Esophagus squamous epithelium (tissue), 5 donors: ENCODE measurements at regions not wholly inside any gene's neighbourhood (a gene's known extent, or its start where the extent isn't known, plus 50 kb on each side); places are given as distances from the start of the nearest gene placed in this dataset.

Experiments used
- DNase-seq: peaks from one replicate; lab custom pipeline; 2025; lab: John Stamatoyannopoulos, UW
- H3K27ac ChIP-seq, 4 donors: fragments of 200-600 bp; sonication (generic); one replicate each; pipeline ENCODE4 v1.5.1; 2016 to 2019; ENCODE audit warnings: mild to moderate bottlenecking in 1 of 4
- H3K27me3 ChIP-seq, 4 donors: fragments of 200-600 bp; sonication (generic); 1 replicate in 3 of 4; 2 replicates in 1 of 4; pipeline versions ENCODE4 v1.5.1 to v1.6.0; 2017 to 2021; ENCODE audit warnings: antibody characterized with exemption in 1 of 4
- H3K36me3 ChIP-seq, 3 donors: fragments of 200-600 bp; sonication (generic); one replicate each; pipeline ENCODE4 v1.5.1; 2016 to 2019
- H3K4me1 ChIP-seq, 3 donors: fragments of 200-600 bp; sonication (generic); one replicate each; pipeline ENCODE4 v1.5.1; 2017 to 2019
- H3K4me3 ChIP-seq, 4 donors: fragments of 200-600 bp; sonication (generic); 1 replicate in 3 of 4; 2 replicates in 1 of 4; pipeline ENCODE4 v1.5.1; 2016 to 2019; ENCODE audit warnings: mild to moderate bottlenecking in 2 of 4, moderate library complexity in 1 of 4
- H3K9me3 ChIP-seq, 3 donors: fragments of 200-600 bp; sonication (generic); one replicate each; pipeline ENCODE4 v1.5.1; 2016 to 2019
- POLR2A ChIP-seq, 4 donors: fragments of 450-650 bp; IDR thresholded peaks; one replicate each; pipeline ENCODE4 v1.6.1; 2017; ENCODE audit warnings: antibody characterized with exemption in 4 of 4, mild to moderate bottlenecking in 4 of 4, moderate library complexity in 3 of 4
- WGBS, 2 donors: methylation state at CpG; one replicate each; pipeline ENCODE4 v1.1.5; 2018; 5-methylcytosine and 5-hydroxymethylcytosine counted together
- intact Hi-C: fragments of 100-400 bp; cut with DNase I; formaldehyde crosslinking; loops from one replicate; pipeline ENCODE4 v1.15.0; 2022
- TF ChIP-seq, protein P1 (sequence below), 6 experiments: fragments of 450-650 bp in 4 of 6; fragments of 200-600 bp in 2 of 6; sonication (generic) in 2 of 6; IDR thresholded peaks; one replicate each; pipeline ENCODE4 v1.5.1; 2016 to 2019; ENCODE audit warnings: antibody characterized with exemption in 6 of 6, mild to moderate bottlenecking in 4 of 6, moderate library complexity in 4 of 6
- donor health status: DM: yes; HTN: yes; CAD: no.

DNA sequence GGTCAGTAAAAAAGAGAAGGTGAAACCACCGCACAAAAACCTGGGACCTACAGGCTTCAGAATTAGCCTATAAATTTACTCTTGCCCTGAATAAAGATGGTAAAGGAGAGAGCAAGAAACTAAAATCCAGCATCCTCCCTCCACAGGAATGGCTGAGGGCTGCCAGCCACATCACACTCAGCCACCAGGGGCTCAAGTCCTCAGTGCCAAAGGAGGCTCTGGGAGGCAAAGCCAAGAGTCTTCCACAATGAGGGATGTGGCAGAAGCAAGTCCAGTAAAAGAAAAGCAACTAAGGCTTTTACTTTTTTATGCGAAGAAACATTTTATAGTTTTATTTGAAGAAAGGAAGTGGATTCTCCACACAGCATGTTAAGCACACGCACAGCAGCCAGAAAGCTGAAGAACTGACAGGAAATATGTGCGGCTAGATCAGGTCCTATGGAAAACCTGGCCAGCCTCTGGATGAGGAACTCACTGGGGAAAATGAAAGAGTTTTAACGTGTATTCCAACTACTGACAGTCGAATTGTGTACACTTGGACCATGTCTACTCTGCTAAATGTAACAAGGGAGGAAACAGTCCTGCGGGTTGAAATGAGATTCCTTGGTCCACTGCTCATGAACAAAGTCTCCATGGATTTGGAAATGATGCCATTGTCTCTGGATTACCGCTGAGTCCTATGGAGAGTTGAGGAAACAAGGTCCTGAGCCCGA, 219.4 kb upstream of the SSTR4 start:
- Histone ChIP-seq H3K9me3 (no peaks in the 10 kb centered on the region), H3K4me1 (peaks cover 2 to 9% (median 4%) of the 10 kb centered on the region in 3 donors), H3K36me3 (no peaks in the 10 kb centered on the region), H3K27ac (no peak overlapping the region), H3K27me3 (no peaks in the 10 kb centered on the region), H3K4me3 (no peak overlapping the region)
- intact Hi-C loops = no loop called here
- TF ChIP-seq POLR2A (IDR thresholded peaks at IDR 0.05) = no peak
- TF ChIP-seq, protein P1, sequence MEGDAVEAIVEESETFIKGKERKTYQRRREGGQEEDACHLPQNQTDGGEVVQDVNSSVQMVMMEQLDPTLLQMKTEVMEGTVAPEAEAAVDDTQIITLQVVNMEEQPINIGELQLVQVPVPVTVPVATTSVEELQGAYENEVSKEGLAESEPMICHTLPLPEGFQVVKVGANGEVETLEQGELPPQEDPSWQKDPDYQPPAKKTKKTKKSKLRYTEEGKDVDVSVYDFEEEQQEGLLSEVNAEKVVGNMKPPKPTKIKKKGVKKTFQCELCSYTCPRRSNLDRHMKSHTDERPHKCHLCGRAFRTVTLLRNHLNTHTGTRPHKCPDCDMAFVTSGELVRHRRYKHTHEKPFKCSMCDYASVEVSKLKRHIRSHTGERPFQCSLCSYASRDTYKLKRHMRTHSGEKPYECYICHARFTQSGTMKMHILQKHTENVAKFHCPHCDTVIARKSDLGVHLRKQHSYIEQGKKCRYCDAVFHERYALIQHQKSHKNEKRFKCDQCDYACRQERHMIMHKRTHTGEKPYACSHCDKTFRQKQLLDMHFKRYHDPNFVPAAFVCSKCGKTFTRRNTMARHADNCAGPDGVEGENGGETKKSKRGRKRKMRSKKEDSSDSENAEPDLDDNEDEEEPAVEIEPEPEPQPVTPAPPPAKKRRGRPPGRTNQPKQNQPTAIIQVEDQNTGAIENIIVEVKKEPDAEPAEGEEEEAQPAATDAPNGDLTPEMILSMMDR (IDR thresholded peaks at IDR 0.05) = peak in 2 of 6 experiments; percentile 5 to 11
- DNase-seq = no peak
- 53 to 55% methylated on average over 9 of the region's 9 CpGs for whole genome bisulfite sequencing, 2 donors

DNA sequence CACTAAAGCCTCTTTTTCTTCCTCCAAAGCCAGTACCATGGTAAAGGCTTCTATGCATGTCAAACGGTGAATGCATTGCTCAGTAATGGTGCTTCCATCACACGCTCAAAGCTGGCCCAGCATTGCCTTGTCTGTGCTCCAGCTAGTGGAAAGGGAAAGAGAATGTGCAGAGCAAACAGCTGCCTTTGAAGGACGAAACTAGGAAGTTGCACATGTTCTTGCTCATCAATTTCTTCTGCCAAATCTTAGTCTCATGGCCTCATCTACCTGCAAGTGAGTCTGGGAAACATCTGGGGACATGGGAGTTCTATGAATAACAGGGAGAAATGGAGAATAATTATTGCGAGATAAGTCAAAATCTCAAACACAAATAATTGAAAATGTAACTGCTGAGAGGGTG, 216.5 kb upstream of the SSTR4 start:
- no peaks in the 10 kb centered on the region for H3K9me3 ChIP-seq
- WGBS, 2 donors = 68 to 79% methylated on average over 4 of the region's 4 CpGs
- H3K4me1 ChIP-seq = peaks cover 0 to 16% (median 4%) of the 10 kb centered on the region in 3 donors
- DNase-seq = no peak
- intact Hi-C loops = no loop called here
- no peak for TF ChIP-seq POLR2A (IDR thresholded peaks at IDR 0.05)
- TF ChIP-seq, protein P1 (IDR thresholded peaks at IDR 0.05) = no peak
- no peak overlapping the region for H3K27ac ChIP-seq
- no peaks in the 10 kb centered on the region for H3K27me3 ChIP-seq
- no peak overlapping the region for H3K4me3 ChIP-seq
- H3K36me3 ChIP-seq = no peaks in the 10 kb centered on the region

DNA sequence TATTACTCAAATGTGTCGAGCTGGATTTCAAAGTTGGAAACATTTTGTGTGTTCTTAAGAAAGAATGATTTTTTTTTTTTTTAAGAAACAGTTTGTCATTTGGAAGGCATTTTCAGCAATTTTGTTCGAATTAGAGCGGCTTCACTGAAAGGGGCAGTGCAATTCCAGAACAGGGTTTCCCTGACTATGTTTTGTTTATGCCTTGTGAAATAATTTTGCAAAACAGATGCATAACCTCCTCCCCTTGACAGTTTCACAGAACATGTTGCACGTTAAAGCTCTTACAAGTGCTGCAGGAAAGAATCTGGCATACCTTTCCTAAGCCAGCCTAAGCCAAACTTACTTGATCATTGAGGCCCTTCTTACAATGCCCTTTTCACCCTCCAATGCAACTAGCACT, 216.0 kb upstream of the SSTR4 start:
- TF ChIP-seq, protein P1 (IDR thresholded peaks at IDR 0.05) = no peak
- TF ChIP-seq POLR2A (IDR thresholded peaks at IDR 0.05) = no peak
- H3K27me3 ChIP-seq = no peaks in the 10 kb centered on the region
- intact Hi-C loops = no loop called here
- no peak overlapping the region for H3K4me3 ChIP-seq
- no peak overlapping the region for H3K27ac ChIP-seq
- 80 to 81% methylated on average over 4 of the region's 4 CpGs for WGBS, 2 donors
- DNase-seq = no peak
- H3K9me3 ChIP-seq = no peaks in the 10 kb centered on the region
- H3K4me1 ChIP-seq = peaks cover 0 to 16% (median 4%) of the 10 kb centered on the region in 3 donors
- no peaks in the 10 kb centered on the region for H3K36me3 ChIP-seq

DNA sequence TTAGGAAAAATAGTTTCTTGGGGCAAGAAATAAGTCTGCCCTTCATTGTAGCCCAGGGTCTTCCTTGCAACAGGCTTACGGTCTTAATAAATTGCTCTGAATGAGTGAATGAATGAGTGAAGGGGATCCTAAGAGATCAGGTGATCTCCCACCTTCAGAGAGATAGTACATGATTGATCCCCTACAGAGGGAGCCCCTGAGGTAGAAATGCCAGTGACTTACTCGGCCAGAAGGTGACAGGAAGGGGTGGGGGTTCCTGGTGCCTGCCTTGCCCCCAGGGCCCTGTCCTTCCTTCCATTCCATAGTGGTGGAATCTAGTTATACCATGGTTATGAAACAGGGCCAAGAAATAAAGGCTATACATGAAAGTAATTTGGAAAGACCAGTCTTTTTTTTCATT, 215.3 kb upstream of the SSTR4 start:
- intact Hi-C loops = no loop called here
- no peaks in the 10 kb centered on the region for H3K9me3 ChIP-seq
- no peak for DNase-seq
- no peak overlapping the region for H3K27ac ChIP-seq
- no peaks in the 10 kb centered on the region for H3K27me3 ChIP-seq
- TF ChIP-seq, protein P1 (IDR thresholded peaks at IDR 0.05) = no peak
- TF ChIP-seq POLR2A (IDR thresholded peaks at IDR 0.05) = no peak
- no peak overlapping the region for H3K4me3 ChIP-seq
- no peaks in the 10 kb centered on the region for H3K36me3 ChIP-seq
- H3K4me1 ChIP-seq = peaks cover 0 to 16% (median 4%) of the 10 kb centered on the region in 3 donors
- 69 to 88% methylated on average over 2 of the region's 2 CpGs for WGBS, 2 donors

DNA sequence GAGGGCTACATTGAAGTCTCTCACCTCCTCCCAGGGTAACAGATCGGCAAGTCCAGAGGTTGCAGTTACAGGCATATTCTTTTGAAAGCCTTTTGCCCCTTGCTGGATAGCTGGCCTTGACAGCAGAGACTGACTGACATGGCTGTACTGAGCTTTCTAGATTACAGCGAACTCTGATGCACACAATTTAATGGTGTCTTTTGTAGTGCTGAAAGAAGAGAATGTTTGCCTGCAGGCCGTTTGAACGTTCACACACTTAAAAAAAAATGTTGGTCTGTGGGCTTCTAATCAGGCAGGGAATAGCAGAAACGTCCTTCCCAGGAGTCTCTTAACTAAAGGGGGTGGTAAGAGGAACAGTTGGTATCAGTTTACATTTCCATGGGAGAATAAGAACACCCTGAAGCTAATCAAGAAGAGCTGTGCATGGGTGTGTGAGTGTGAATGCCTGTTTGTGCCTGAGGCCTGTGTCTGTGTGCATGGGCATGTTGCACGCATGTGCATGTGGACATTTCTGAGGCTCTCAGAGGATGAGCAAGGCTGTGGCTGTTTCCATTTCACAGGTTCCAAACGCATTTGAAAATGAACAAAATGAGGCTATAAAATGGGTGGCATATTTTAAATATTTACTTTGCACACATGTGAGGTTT, 213.9 kb upstream of the SSTR4 start:
- Histone ChIP-seq H3K4me3 (no peak overlapping the region), H3K36me3 (no peaks in the 10 kb centered on the region), H3K4me1 (peaks cover 0 to 16% (median 4%) of the 10 kb centered on the region in 3 donors), H3K27me3 (no peaks in the 10 kb centered on the region), H3K9me3 (no peaks in the 10 kb centered on the region), H3K27ac (no peak overlapping the region)
- intact Hi-C loops = no loop called here
- 51 to 59% methylated on average over 6 to 7 of the region's 7 CpGs for WGBS, 2 donors
- no peak for TF ChIP-seq POLR2A (IDR thresholded peaks at IDR 0.05)
- TF ChIP-seq, protein P1 (IDR thresholded peaks at IDR 0.05) = no peak
- DNase-seq = no peak
